OCI-LY1 (cell line): ENCODE measurements at regions not wholly inside any gene's neighbourhood (a gene's known extent, or its start where the extent isn't known, plus 50 kb on each side); places are given as distances from the start of the nearest gene placed in this dataset.

Experiments used
- H2AFZ ChIP-seq: fragments of 200-600 bp; sonication (generic), shearing (Covaris generic); 2 replicates; pipeline ENCODE4 v1.6.0; 2014; ENCODE audit warnings: antibody characterized with exemption, mild to moderate bottlenecking, low read length
- H3F3A ChIP-seq: fragments of 200-600 bp; sonication (generic), shearing (Covaris generic); 2 replicates; pipeline ENCODE4 v1.6.0; 2014; ENCODE audit warnings: mild to moderate bottlenecking, antibody characterized with exemption, low read length, moderate library complexity; ENCODE audit not compliant: insufficient read depth
- H3K27ac ChIP-seq: fragments of 200-600 bp; sonication (generic); 2 replicates; pipeline ENCODE4 v1.5.1; 2014; ENCODE audit warnings: low read length, mixed run types, mild to moderate bottlenecking, low read depth; ENCODE audit not compliant: poor library complexity, severe bottlenecking
- H3K27me3 ChIP-seq: fragments of 200-600 bp; sonication (generic); 2 replicates; pipeline ENCODE4 v1.6.0; 2014; ENCODE audit warnings: antibody characterized with exemption, mild to moderate bottlenecking, low read length, moderate library complexity; ENCODE audit not compliant: insufficient read depth
- H3K36me3 ChIP-seq: fragments of 200-600 bp; sonication (generic); 2 replicates; pipeline ENCODE4 v1.6.1; 2014; ENCODE audit warnings: mild to moderate bottlenecking, antibody characterized with exemption, low read length, moderate library complexity, mixed read lengths; ENCODE audit not compliant: insufficient read depth
- H3K4me1 ChIP-seq: fragments of 200-600 bp; sonication (generic); 2 replicates; pipeline ENCODE4 v1.5.1; 2014; ENCODE audit warnings: mild to moderate bottlenecking, low read length, moderate library complexity; ENCODE audit not compliant: insufficient read depth, severe bottlenecking
- H3K4me2 ChIP-seq: fragments of 200-600 bp; sonication (generic), shearing (Covaris generic); 2 replicates; pipeline ENCODE4 v1.6.1; 2014; ENCODE audit warnings: low read length
- H3K4me3 ChIP-seq: fragments of 200-600 bp; sonication (generic); 2 replicates; pipeline ENCODE4 v1.5.1; 2014; ENCODE audit warnings: low read length, low read depth, mild to moderate bottlenecking, mixed read lengths; ENCODE audit not compliant: poor library complexity, severe bottlenecking
- H3K79me2 ChIP-seq: fragments of 200-600 bp; shearing (Covaris generic); 2 replicates; pipeline ENCODE4 v1.6.1; 2016; ENCODE audit warnings: mixed run types, low read length, mixed read lengths; ENCODE audit not compliant: insufficient read depth
- H3K9ac ChIP-seq: fragments of 200-600 bp; sonication (generic), shearing (Covaris generic); 2 replicates; pipeline ENCODE4 v1.6.1; 2014; ENCODE audit warnings: mild to moderate bottlenecking, low read length, mixed read lengths
- H3K9me2 ChIP-seq: fragments of 200-600 bp; sonication (generic), shearing (Covaris generic); 2 replicates; pipeline ENCODE4 v1.6.1; 2014; ENCODE audit warnings: low read depth, mild to moderate bottlenecking, low read length, mixed read lengths
- H3K9me3 ChIP-seq: fragments of 200-600 bp; shearing (Covaris generic); 2 replicates; pipeline ENCODE4 v1.6.1; 2014; ENCODE audit warnings: low read length, mixed read lengths
- H4K20me1 ChIP-seq: fragments of 200-600 bp; sonication (generic), shearing (Covaris generic); 2 replicates; pipeline ENCODE4 v1.6.0; 2016; ENCODE audit warnings: mild to moderate bottlenecking, low read length; ENCODE audit not compliant: insufficient read depth
- EZH2 ChIP-seq: fragments of 200-600 bp; sonication (generic), shearing (Covaris generic); IDR thresholded peaks from 2 replicates; pipeline ENCODE4 v1.8.0; 2017; ENCODE audit warnings: borderline replicate concordance, mixed run types, mild to moderate bottlenecking, antibody characterized with exemption, low read length, moderate library complexity, mixed read lengths
- TF ChIP-seq, protein P1 (sequence below): fragments of 200-600 bp; sonication (generic), shearing (Covaris generic); IDR thresholded peaks from 2 replicates; pipeline ENCODE4 v1.5.1; 2017; ENCODE audit warnings: mild to moderate bottlenecking, antibody characterized with exemption, low read length, moderate library complexity, mixed read lengths

DNA sequence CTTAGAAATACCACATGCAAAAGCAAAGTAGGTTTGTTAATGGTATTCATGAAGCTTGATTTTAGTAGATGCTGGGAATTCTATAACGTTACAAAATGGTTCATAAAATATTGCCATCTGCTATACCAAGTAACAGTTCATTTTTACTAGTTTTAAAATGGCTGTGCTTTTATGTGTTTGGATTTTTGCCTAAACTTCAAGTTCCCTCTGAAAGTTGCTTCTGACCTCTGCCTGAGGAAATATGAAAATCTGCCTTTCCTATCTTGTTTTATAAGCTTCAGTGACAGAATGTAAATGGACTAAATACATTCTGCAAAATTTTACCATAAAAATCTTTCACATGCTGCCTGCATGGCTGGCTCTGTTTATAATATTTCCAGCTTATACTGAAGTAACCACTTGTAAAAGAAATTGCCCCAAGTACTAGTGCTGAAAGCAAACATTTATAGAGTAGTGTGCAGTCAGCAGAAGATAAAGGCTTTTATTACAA is 560.7 kb upstream of the ROBO2 start:
- Histone ChIP-seq H2AFZ (no peak overlapping the region), H3K4me1 (no peaks in the 10 kb centered on the region), H3K4me2 (no peak overlapping the region), H3K9ac (no peak overlapping the region), H3F3A (no peaks in the 10 kb centered on the region), H4K20me1 (no peaks in the 10 kb centered on the region), H3K27ac (no peak overlapping the region), H3K36me3 (no peaks in the 10 kb centered on the region), H3K9me2 (no peaks in the 10 kb centered on the region), H3K9me3 (no peaks in the 10 kb centered on the region), H3K4me3 (no peak overlapping the region), H3K27me3 (no peaks in the 10 kb centered on the region), H3K79me2 (no peaks in the 10 kb centered on the region)
- TF ChIP-seq EZH2, result no peak
- TF ChIP-seq, protein P1, sequence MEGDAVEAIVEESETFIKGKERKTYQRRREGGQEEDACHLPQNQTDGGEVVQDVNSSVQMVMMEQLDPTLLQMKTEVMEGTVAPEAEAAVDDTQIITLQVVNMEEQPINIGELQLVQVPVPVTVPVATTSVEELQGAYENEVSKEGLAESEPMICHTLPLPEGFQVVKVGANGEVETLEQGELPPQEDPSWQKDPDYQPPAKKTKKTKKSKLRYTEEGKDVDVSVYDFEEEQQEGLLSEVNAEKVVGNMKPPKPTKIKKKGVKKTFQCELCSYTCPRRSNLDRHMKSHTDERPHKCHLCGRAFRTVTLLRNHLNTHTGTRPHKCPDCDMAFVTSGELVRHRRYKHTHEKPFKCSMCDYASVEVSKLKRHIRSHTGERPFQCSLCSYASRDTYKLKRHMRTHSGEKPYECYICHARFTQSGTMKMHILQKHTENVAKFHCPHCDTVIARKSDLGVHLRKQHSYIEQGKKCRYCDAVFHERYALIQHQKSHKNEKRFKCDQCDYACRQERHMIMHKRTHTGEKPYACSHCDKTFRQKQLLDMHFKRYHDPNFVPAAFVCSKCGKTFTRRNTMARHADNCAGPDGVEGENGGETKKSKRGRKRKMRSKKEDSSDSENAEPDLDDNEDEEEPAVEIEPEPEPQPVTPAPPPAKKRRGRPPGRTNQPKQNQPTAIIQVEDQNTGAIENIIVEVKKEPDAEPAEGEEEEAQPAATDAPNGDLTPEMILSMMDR, result no peak

DNA sequence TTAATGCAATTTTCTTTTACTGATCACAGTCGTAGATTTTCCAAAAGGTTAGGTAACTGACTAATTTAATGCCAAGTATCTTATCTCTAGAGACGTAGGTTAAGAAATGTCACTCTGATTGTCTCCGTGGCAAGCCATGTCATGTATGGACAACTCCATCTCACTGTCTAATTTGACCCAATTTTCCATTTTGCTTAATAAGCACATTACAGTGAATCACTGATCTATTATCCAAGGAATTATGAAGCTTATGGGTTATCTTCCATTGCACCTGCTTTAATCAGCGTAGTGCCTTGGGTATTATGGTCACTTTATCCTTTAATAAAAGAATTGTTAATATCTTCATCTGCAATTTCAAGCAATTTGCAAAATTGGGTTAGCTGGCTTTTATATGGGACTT is 557.4 kb upstream of the ROBO2 start:
- H3K4me3 ChIP-seq, result no peak overlapping the region
- no peak overlapping the region for H2AFZ ChIP-seq
- no peak overlapping the region for H3K27ac ChIP-seq
- no peak overlapping the region for H3K4me2 ChIP-seq
- no peaks in the 10 kb centered on the region for H3K9me2 ChIP-seq
- no peaks in the 10 kb centered on the region for H3F3A ChIP-seq
- TF ChIP-seq EZH2, result no peak
- TF ChIP-seq, protein P1, result no peak
- no peaks in the 10 kb centered on the region for H3K4me1 ChIP-seq
- H3K79me2 ChIP-seq, result no peaks in the 10 kb centered on the region
- no peaks in the 10 kb centered on the region for H3K9me3 ChIP-seq
- no peaks in the 10 kb centered on the region for H3K36me3 ChIP-seq
- H3K27me3 ChIP-seq, result no peaks in the 10 kb centered on the region
- H4K20me1 ChIP-seq, result no peaks in the 10 kb centered on the region
- H3K9ac ChIP-seq, result no peak overlapping the region

DNA sequence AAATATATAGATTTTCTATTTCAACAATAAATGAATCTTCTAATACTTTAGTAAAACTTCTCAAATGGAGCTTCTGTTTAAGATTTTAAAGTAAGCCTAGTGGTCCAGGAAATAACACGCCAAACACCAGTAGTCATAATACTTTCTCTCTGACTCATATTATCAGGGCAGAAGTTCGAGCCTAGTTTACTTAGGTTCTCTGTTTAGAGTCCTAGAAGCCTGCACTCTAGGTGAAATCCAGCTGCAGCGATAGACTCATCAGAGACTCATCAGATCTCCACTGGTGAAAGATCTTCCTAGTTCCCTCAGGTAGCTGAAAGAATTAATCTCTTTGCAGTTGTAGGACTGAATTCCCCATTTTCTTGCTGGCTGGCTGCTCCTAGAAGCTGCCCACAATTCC is 552.5 kb upstream of the ROBO2 start:
- H2AFZ ChIP-seq, result no peak overlapping the region
- TF ChIP-seq EZH2, result no peak
- TF ChIP-seq, protein P1, result no peak
- H4K20me1 ChIP-seq, result no peaks in the 10 kb centered on the region
- no peaks in the 10 kb centered on the region for H3K4me1 ChIP-seq
- H3K9ac ChIP-seq, result no peak overlapping the region
- no peak overlapping the region for H3K4me2 ChIP-seq
- no peaks in the 10 kb centered on the region for H3K79me2 ChIP-seq
- no peak overlapping the region for H3K27ac ChIP-seq
- H3K27me3 ChIP-seq, result no peaks in the 10 kb centered on the region
- no peaks in the 10 kb centered on the region for H3F3A ChIP-seq
- H3K4me3 ChIP-seq, result no peak overlapping the region
- H3K9me2 ChIP-seq, result no peaks in the 10 kb centered on the region
- no peaks in the 10 kb centered on the region for H3K36me3 ChIP-seq
- no peaks in the 10 kb centered on the region for H3K9me3 ChIP-seq
